Activated T-helper 9 cell treated with anti-CD3 and anti-CD28 coated beads, Interleukin-2, amount 50 U/mL, for 16 hours (primary cell): ENCODE measurements at regions not wholly inside any gene's neighbourhood (a gene's known extent, or its start where the extent isn't known, plus 50 kb on each side); places are given as distances from the start of the nearest gene placed in this dataset.

ENCODE experiments used
- DNase-seq: peaks from one replicate; pipeline ENCODE4 v3.0.0-alpha.2; 2020; ENCODE audit warnings: low read depth

DNA sequence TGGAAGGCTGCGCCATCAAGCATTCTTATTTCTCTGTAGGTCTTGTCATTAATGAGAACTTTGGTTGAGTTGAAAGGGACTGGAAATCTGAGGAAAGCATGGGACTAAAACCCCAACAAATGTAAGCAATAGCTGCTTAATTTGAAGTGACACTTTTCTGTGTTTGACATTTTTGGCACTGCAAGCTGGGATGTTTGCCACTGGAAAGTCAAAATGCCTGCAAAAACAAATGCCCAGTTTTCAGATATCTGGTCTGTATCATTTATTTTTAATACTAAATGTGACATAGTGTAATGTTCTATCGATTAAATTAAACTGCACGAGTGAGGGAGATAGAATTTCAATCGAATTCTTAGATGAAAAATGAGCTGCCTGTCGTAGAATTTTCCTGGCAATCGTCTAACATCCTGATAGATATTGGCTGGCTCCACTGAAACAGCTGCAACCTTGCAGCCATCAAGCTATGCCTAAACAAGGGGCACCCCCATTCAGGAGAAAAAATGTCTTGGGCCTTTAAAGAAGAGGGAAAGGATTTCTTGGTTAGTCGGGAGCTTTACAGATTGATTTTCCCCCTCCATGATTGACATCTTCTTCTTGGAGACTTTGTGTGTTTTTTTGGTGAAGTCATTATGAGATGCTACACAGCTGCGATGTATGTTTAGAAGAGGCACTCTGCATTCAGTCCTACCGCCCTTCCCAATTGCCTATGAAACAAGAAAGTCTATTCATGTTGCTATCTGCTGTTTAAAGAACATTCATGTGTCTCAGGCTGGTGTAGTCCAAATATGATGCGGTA, 316.7 kb upstream of the TBL1XR1 start:
- DNase-seq = no peak

DNA sequence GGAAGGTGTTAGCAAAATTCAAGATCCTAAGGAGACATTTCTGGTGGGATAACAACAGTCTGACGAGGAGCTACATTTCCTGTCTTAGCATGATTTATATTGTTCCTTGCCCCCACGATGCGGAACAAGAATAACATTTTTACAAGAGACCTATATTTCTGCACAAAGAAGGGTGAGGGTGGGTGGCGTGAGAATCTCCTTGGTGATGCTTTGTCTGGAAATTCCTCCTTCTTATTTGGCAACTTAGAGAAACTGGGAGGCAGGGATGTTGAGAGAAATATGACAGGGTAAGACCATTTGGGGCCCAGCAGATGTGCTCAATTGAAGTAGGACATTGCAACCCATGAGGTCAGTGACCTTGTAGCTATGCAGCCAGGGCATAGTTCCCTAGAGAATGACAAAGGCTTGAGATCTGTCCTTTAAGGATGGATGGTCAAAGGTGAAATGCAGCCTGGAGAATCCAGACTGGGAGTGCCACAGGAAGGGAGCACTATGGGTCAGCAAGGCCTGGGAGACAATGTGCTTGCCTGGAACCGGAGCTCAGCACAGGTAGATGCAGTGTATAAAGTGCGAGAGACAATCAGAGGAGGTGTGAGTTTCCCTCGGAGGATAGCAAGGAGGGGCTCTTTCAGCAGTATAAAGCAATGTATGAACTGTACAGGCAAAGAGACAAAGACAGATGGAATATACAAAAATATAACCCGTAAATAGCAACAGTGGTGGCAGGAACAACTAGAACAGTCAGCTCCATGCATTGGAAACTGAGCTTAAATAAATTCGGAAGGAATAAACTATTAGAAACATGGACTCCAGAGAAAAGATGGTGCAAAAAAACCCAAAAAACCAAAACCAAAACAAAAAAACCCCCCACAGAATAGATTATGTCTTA, 317.6 kb upstream of the TBL1XR1 start:
- no peak for DNase-seq

DNA sequence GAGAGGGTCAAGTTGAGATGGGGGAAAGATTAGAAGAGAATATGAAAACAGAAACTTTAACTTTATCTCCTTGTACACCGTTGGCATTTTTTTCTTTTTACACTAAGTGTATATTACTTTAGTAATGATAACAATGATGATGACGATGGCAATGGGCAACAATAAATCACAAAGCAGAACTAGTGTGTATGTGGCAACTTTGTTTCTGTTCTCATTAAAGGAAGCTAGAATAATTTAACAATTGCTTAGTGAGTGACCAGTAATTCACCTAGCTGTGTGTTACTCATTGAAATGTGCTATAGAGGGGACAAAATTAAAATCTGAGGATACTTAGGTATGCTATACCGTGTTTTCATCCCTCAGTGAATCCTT, 318.5 kb upstream of the TBL1XR1 start:
- no peak for DNase-seq

DNA sequence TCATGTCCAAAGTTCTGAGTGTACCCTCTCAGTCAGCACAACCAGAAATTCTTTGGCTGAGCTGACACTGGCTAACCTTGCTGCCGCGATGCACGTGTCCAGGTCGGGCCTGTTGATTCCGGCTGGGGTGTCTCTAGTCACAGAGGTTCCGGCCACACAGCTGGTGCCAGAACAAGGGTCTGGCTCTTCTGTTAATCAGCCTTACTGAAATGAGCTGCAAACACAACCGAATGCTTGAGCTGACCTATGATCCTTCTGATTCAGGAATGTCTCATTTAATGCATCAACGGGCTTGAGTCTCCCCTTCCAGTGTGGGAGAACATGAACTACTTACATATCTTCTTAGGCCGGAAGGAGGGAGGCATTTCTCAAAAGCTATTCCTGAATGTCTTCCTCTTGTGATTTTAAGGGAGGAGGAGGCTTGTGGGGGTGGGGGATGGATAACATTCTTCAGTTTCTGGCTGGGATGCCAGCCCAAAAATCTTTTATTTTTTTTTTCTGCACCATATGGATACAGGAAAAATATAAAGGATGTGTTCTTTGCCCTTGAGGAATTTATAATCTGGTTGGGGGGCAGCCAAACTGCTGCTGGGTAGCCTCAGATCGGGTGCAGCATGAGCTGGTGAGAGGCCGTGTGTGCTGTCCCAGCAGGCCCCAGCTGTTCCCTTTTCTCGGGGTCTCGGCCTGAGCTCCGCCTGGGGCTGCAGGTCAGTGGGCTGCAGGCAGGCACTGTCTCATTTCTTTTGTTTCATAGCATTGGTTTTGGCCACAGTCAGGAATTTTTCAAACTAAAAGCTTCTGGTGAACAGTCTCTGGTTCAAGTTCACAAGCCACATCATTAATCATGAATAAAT, 319.1 kb upstream of the TBL1XR1 start:
- no peak for DNase-seq

DNA sequence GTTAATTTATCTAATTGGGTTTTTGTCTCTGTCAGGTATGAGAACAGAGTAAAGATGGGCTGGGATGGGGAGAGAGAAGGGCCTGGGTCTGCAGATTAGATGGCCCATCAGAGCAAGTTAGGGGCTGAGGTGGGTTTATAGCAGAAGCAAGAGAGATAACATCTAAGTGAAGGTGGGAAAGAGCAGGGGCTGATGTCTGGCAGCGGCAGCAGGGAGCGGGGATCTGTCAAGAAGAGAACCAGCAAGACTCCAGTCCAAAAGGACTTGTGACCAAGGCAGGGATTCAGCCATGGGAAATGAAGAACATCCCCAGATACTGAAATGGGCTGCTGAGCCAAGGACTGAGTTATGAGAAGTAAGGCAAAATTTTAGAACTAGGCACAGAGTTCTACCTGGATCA, 320.6 kb upstream of the TBL1XR1 start:
- DNase-seq = no peak

DNA sequence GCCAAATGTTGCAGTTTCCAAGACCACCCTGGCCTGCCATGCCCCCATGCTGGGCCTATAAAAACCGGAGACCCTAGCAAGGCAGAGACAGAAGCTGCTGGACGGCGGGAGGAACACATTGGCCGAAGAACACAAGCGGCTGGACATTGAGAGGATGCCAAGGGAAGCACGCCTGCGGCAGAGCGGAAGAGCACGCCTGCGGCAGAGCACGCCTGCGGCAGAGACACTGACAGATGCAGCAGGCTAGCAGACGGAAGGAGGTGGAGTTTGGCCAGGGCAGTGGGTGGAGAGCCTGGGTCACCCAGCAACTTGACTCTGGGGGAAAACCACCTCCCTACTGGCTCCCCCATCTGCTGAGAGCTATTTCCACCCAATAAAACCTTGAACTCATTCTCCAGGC, 322.3 kb upstream of the TBL1XR1 start:
- no peak for DNase-seq

DNA sequence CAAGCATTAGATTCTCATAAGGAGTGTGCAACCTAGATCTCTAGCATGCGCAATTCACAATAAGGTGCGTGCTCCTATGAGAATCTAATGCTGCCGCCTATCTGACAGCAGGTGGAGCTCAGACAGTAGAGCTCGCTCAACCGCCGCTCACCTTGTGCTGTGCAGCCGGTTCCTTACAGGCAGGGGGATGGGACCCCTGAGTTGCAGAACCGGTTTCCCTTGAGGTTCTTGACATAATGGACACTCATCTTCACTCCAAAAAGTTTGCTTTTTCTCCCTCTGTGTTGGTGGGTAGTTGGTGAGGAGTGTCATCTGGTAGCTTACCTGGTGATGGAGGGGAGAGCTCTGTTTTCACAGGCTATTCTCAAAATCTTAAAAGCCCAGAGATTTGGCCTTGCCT, 324.0 kb upstream of the TBL1XR1 start:
- no peak for DNase-seq

DNA sequence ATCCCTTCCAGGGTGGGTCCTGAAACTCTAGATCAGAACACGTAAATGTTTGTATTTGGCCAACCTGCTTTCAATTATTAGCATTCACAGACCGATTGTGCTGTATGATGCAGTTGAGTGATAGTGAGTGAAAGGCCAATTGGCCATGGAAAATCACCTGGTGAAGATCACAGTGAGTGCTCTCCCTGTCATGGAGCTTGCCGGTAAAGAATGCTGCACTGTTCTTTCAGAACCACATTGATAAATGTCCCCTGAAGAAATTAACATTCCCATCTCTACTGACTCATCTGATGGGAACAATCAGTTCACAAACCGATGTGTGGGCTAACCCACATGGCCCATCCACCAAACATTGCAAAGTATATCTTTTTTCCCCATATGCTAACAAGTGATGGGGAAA, 324.8 kb upstream of the TBL1XR1 start:
- DNase-seq = no peak

DNA sequence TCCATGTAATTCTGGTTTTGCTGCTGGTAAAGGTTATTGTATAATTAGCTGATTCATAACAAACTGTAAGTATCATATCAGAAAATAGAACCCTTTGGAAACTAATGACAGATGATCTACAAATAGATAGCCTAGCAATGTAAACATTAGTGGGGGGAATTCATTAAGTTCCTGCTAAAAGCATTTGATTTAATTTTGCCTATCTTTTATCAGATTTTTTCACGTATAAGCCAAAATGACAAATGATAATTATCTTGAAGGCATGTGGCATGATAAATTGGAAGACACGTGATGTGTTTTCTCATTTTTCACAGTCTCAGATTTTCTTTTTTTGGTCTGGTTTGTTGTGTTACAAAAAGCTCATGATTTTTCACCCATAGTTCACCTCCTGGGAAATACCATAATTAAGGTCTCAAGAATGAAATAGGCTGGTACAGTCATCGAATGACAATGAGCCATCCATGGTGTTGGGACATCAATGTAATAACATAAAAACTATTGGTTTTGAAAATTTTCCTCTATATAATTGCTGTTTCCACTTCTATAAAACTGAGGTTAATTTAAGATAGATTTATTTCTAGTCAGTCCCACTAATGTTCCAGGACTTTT, 325.9 kb upstream of the TBL1XR1 start:
- no peak for DNase-seq

DNA sequence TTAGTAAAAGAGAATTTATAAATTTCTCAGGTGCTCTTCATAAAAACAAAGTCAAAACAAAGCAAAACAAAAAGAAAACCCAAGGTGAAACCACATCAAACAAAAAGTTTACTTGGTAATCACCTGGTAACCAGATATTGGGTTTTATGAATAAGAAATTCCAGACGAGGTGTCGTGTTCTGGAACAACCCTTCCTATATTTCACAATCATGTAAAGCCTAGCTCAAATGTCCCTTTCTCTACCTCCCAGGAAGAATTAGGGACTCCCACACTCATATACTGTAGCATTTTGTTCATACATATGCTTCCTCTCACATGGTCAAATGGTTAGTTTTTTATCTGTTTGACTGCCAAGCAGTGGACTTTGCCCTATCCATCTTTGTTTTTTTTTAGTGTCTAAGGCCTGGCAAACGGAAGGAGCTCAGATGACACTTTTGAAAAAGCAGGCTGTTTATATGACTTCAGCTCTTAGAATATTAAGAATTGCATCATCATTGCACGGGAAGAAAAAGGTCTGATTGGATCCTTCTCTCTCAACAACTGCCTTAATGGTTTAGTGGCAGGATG, 326.7 kb upstream of the TBL1XR1 start:
- no peak for DNase-seq

DNA sequence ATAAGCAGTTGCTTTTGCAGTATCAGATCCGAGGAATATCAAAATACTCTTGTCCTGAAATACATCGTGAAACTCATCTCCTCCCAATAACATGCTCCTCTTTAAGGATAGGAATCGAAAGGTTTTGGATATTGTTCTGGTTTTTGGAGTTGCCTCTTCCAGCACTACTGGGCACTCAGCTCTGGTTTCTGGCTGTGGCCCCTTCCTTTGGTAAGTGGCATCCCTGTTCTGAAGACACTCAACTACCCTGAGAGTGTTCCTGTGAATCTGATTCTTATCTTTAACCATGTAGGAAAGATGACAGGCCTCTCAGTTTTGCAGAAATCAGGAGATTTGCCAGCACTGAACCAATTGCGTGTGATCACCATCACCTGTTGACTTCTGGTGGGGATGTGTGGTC, 327.5 kb upstream of the TBL1XR1 start:
- no peak for DNase-seq

DNA sequence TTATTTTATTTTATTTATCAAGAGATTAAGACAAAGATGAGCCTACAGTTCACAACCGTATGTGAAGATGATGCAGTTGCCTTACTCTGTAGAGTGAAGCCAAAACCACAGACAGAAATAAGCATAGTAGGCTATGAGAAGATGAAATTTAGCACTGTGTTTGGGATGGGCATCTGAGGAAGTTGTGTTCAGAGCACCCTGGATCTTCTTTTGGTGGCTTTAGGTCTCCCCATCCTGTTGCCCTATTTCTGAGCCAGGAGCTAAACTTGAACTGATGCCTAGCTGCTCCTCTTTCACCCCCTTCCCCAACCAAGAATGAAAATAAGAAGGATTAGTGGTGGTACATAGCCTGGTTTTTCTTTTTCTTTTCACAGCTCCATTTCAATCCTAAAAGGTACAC, 328.1 kb upstream of the TBL1XR1 start:
- no peak for DNase-seq

DNA sequence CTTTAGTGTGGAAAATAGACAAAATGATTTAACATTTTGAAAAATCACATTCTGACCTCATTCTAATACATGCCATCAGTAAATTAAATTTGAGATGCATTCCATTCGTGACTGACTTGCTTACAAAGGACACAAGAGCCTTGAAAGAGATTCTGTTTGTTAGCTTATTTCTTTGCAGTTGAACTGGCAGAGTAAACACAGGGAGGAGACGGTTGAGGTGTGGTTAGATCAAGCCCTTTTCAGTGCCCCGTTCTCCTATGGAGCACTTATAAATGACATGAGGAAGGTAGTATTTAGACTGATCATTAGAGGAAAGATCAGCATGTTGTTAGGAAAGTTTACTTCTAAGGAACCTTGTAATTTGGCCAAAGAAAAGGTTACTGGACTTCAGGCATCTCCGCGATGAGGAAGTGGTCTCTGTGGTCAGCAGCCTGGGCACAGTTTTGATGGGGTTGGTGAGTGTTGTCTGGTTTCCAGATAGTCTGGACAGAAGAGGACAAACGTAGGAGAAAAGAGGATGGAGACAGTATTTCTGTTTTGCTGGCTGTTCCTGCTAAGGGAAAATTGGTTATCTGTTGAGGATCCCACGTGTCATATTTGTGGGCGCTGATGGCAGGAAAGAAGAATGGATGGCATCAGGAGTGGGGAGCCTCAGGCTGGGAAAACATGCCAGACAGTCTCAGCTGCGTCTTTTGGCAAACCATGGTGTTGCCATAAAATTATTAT, 328.9 kb upstream of the TBL1XR1 start:
- DNase-seq = no peak

DNA sequence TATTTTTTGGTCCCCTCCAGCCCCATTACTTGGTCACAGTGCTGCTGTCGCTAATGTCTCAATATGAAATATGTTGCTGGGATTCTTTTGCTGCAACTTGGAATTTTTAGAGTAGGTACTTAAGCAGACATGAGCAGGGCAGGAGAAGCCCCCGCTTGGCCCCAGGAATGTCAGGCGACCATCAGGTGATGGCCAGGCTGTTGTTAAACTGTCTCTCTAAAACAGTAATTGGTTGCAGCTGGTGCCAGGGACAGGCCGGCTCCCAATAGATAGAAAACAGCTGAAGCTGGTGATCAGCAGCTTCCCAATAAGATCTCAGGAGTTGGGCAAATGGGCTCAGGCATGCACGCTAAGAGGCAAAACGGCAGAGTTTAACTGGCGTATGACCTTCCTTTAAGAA, 329.9 kb upstream of the TBL1XR1 start:
- no peak for DNase-seq

DNA sequence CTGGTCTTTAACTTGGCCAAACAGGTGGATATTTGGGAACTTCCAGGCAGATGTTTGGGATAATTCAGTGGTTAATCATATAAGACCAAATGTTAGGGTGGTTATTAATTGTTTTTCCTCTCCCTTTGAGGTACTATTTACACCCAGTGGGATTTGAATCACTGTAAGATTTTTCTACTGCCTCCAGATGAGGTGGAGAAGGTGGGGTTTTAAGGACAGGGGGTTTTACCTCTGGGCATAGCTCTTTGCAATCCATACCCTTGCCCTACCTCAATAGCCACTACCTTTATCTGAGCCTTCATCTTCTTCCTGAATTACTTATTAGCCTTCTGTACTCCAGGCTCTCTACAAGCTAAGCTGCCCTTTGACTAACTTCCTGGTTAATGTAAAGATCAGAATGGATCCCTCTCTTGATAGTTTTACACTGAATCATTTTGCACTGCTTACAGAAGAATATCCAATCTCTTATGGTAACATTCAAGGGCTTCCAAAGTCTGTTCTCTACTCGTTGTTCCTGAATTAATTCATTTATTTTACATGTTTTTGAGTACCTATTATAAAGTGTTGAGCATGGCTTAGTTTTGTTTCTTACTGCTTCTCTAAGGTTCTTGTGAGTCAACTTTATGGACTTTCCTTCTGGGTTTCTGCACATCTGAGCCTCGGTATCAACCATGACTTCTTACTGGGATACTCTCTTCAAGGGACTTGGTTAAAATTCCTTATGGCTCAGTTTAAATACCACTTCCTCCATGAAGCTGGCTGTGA, 331.2 kb upstream of the TBL1XR1 start:
- DNase-seq = no peak

DNA sequence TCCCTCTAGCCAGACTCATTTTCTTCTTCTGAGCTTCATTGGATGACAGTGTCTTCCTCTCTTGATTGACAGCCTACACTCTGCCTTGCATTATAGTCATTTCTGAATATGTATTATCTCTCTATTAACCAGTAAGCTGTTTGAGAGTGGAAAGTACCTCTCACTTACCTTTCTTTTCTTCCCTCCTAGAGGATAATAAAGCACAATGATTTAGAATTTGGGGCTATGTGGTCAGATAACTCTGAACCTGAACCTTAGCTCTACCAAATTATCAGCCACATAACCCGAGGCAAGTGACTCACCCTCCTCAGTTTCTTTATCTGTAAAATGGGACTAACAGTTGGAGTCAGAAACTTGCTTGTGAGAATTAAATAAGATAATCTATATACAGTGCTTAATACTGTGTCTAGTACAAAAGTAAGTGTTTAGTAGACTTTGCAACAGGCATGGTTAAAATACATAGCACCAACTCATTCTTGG, 331.8 kb upstream of the TBL1XR1 start:
- DNase-seq = no peak

DNA sequence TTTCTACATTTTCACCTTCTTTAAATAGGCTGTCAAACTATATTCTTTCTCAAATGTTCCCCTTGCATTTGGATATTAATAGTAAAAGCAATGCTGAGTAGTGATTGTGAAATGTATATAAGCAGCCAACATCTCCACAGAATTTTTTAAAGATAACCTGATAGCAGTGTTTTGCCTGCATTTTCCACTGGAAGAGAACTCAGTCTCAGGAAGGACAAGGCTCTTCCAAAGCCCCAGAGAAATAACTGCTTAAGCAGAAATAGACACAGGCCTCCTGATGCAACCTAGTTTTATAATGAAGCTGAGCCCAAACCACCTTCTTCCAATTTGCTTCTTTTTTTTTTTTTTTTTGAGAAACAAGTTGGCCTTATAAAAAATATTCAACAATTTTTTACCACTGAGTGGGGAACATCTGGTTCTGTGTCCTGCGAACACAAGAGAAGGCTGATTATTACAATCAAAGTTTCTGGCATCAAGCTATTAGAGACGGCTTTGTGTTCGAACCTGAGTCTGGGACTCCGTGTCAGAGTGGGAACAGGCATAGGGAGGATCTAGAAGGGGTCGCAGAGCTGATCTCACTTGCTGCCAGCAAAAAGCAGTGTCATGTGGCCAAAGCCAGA, 332.5 kb upstream of the TBL1XR1 start:
- no peak for DNase-seq

DNA sequence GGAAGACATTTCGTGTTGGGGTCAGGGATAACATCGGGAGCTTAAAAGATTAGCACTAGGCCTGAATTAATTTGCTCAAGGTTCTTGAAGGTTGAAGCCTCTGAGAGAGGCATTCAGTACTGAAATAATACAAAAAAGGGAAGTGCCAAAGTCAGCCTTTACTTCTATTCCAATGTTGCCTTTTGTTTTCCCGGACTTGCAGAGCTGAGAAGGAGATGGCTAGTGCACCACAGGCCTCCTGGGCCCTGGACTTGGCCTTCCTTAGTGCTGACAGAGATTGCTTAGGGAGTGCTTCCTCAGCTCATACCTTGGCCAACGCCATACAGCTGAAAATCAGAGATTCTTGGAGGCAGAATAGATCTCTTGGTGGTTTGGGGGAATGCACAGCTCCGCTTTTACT, 333.6 kb upstream of the TBL1XR1 start:
- no peak for DNase-seq

DNA sequence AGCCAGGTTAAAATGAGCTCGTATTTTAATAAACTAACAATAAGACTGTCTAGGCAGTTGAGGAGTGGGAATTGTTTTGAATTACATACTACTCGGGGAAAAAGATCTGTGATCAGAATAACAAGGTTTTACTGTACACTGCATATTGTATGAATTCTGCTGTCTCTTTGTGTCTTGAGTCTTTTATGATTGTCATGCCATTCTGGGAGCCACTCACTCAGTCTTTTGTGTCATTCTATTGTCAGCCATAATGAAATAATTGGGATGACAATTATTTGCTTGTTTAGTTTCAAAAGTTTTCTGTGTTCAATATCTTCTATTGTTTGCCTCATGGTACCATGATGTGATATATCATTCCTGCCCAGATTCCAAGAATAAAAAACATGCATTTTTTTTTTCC, 339.6 kb upstream of the TBL1XR1 start:
- no peak for DNase-seq

DNA sequence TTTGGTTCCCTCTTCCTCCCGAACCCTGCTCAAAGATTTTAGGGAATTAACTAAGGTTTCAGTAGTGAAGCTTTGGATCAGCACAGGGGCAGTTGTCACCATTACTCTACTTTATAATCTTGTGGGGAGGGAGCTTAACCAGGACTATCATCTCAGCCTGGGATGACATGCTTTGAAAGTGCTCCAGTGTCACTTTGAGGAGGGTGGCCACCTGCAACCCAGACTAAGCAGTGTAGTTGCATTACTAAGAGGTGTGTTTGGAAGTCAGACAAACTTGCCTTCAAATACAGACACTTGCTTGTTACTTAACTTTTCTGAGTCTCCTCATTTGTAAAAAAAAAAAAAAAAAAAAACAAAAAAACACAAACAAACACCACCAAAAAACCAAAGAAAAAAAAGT, 340.3 kb upstream of the TBL1XR1 start:
- no peak for DNase-seq
